Fibroblast of peridontal ligament (primary cell): ENCODE measurements at regions not wholly inside any gene's neighbourhood (a gene's known extent, or its start where the extent isn't known, plus 50 kb on each side); places are given as distances from the start of the nearest gene placed in this dataset.
"Not testable (repeated sequence)": the region's sequence is repeated elsewhere in the genome, so short reads cannot be mapped to it uniquely, and the experiment has no call there.

ENCODE experiments used
- DNase-seq: peaks from one replicate; pipeline ENCODE4 v3.0.0-alpha.2; 2010; ENCODE audit errors: extremely low read depth

DNA sequence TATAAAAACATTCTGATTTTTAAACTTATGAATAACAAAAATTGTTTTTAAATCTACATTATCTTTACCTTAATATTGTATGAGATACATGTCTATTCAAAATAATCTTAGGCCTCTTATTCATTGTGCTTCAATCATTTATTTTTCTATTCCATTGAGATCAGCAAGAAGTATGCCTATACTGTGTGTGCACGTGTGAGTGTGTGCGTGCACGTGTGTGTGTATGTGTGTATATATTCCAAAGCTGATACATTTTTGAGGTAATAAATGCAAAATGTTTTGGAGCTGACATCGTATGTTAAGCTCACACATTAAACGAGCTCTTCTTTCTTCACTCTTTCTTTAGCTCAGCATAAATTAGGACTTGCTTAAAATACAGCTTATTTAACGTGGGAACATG, 1701.2 kb upstream of the PCDH10 start:
- no peak for DNase-seq

- no peak for DNase-seq
Measured at GRCh38 chr4:131450572-131451209, 1698.4 kb upstream of the PCDH10 start.

GRCh38 chr4:131459430-131460101, 1689.5 kb upstream of the PCDH10 start:
- DNase-seq, result no peak

DNA sequence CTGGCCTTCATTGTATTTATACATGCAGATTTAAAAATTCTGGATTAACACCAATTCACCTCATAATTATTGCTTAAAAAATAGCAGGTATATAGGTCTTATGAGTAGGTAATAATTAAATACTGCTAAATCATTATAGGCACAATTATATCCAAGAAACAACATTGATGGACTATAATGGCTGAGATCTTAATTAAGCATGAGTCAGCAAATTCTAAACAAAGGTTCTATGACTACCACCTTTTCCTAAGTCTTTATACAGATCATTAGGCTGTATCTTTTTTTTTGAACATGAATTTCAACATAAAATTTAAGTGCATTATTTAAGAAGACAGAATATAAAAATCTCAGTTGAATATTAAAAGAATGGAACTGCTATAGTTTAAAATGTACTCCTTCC, 1678.7 kb upstream of the PCDH10 start:
- no peak for DNase-seq

GRCh38 chr4:131488772-131489171, 1660.3 kb upstream of the PCDH10 start:
- peak; percentile 14 for DNase-seq

DNA sequence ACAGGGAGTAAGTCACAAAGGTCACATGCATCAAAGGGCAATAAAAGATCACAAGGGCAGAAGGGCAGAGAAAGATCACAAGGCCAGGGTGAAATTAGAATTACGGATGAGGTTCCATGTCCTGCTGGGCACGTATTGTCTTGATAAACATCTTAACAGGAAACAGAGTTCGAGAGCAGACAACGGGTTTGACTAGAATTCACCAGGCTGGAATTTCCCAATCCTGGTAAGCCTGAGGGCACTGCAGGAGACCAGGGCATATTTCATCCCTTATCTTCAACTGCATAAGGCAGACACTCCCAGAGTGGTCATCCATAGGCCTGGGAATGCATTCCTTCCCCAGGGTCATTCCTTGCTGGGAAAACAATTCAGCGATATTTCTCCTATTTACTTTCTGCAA, 1652.9 kb upstream of the PCDH10 start:
- not testable (repeated sequence) for DNase-seq

DNA sequence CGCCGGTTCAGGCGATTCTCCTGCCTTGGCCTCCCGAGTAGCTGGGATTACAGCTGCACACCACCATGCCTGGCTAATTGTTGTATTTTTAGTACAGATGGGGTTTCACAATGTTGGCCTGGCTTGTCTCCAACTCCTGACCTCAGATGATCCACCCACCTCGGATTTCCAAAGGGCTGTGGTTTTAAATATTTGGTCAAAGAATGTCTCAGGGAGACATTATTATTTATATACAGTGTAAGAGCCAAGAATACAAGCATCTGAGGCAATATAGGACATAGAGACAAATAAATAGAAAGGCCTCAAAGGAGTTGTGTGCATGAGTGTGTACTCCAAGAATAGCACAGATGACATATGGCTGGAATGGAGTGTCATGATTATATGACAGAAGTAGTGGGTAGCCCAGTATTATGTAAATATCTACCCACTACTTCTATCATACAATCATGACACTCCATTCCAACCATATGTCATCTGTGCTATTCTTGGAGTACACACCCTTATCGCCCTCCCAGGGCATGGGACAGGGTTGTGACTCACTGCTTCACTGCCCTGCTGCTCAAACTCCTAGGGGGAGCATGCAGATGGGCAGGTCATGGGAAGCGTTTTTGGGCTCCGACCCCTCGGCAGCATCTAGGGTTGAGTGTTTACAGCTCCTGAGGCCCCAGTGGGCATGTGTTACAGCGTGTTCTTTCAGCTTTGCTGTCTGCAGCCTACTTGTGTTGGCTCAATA, 1649.8 kb upstream of the PCDH10 start:
- peak; percentile 75 for DNase-seq

- peak; percentile 84 for DNase-seq
Measured at GRCh38 chr4:131509521-131509920, 1639.6 kb upstream of the PCDH10 start.

GRCh38 chr4:131526686-131527085, 1622.4 kb upstream of the PCDH10 start:
- no peak for DNase-seq

- DNase-seq, result no peak
Measured at GRCh38 chr4:131531087-131531486, 1618.0 kb upstream of the PCDH10 start.

DNA sequence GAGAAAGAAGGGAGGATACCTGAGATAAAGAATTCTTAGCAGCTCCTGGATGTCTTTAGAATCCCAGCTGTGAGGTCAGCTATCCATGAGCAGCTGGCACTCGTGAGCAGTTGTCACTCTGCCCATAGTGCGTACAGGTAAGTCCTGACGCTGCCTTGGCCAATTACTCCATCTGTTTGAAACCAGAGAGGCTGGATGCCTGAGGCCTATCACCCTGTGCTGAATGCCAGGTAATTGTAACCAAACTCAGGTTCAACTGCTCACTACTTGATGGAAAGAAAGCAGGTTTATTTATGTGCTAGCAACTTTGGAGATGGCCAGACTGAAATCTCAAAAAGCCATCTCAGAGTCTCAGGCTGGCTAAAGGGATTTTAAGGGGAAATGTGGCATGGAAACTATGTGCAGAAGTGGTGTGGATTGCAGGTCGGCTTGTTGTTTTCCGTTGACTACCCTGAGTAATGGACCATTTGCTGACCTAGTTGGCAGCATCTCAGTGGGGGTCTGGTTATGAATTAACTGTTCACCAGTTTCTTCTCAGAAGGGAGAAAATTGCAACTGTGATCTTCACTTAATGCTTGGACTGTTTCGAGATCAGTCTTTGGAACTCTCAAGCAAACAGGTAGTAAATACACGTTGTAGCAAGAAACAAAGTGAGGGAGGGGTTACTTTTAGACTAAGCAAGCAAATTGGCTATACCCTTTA, 1614.0 kb upstream of the PCDH10 start:
- DNase-seq, result no peak

GRCh38 chr4:131540256-131540655, 1608.8 kb upstream of the PCDH10 start:
- no peak for DNase-seq

GRCh38 chr4:131547506-131547981, 1601.5 kb upstream of the PCDH10 start:
- DNase-seq, result no peak

GRCh38 chr4:131551306-131551705, 1597.8 kb upstream of the PCDH10 start:
- DNase-seq, result no peak

GRCh38 chr4:131566026-131566425, 1583.1 kb upstream of the PCDH10 start:
- no peak for DNase-seq

GRCh38 chr4:131584587-131584986, 1564.5 kb upstream of the PCDH10 start:
- no peak for DNase-seq

- no peak for DNase-seq
Measured at GRCh38 chr4:131595140-131595539, 1554.0 kb upstream of the PCDH10 start.

DNA sequence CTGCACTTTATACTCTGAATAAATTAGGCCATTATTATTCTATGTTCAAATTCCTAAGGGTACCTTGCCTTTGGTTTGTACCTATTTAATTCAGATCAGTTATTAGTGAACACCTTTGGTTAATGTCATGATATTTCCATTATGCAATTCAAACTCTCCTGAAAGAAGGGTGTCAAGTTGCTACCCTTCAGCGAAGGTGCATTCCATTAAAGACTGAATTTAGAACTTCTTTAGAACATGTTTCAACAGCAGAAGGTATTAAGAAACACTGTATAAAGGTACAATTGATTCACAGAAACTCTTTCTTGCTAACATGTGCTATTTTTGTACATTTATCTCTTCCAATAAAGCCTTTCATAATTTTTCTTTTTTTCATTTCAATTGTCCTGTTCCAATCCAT, 1545.4 kb upstream of the PCDH10 start:
- DNase-seq, result no peak

DNA sequence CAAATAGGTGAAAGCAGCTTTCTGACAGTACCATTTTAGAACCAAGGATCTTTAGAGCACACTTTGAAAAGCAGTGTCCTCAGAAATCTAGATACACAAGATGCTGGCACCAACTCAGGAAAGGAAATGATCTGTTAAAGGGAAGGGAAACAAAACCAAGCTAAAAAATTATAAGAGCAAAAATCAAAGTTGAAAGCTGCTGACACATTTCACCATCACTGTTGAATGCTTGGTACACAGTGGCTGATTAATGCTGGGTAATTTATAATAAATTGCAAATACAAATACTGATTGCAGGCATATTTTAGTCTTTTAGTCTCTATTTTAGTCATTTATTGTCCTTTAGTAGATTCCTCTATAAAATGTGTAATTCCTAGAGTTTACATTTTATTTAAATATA, 1540.1 kb upstream of the PCDH10 start:
- no peak for DNase-seq

GRCh38 chr4:131610517-131610916, 1538.6 kb upstream of the PCDH10 start:
- DNase-seq, result peak; percentile 1

- no peak for DNase-seq
Measured at GRCh38 chr4:131613086-131613823, 1535.8 kb upstream of the PCDH10 start.

GRCh38 chr4:131613824-131614216, 1535.3 kb upstream of the PCDH10 start:
- no peak for DNase-seq
